ENCODE measurements at regions not wholly inside any gene's neighbourhood (a gene's known extent, or its start where the extent isn't known, plus 50 kb on each side); places are given as distances from the start of the nearest gene placed in this dataset.
"Not testable (repeated sequence)": the region's sequence is repeated elsewhere in the genome, so short reads cannot be mapped to it uniquely, and the experiment has no call there.

GRCh38 chr2:209141818-209142217 is 282.0 kb upstream of the MAP2 start:
- H3K79me1 ChIP-seq (ENCODE audit: insufficient read depth, low read depth, low read length, poor library complexity, severe bottlenecking): no peaks in the 10 kb centered on the region
- H4K20me1 ChIP-seq (ENCODE audit: control insufficient read depth, insufficient read depth, insufficient read length): no peaks in the 10 kb centered on the region
- H3K27ac ChIP-seq (ENCODE audit: insufficient read length, low read depth, low read length): no peak overlapping the region
- no peak overlapping the region for H2AFZ ChIP-seq (ENCODE audit: low read length)
- no CpG with 5 or more reads among the region's 1 CpG for WGBS (ENCODE audit: extremely low coverage, insufficient read length, low lambda C conversion rate)
- no peak overlapping the region for H4K5ac ChIP-seq (ENCODE audit: insufficient read length, low read depth, low read length)
- no peaks in the 10 kb centered on the region for H3K79me2 ChIP-seq (ENCODE audit: insufficient read depth, low read length)
- no peak for DNase-seq
- no peak overlapping the region for H2BK20ac ChIP-seq (ENCODE audit: low read depth, low read length, poor library complexity, severe bottlenecking)
- no peak overlapping the region for H2BK120ac ChIP-seq (ENCODE audit: low read depth, low read length, poor library complexity, severe bottlenecking)
- no peaks in the 10 kb centered on the region; the same call in 1 of the 2 replicates for H3K4me1 ChIP-seq (ENCODE audit: insufficient read depth, low read length)
- no peak overlapping the region for H2BK5ac ChIP-seq (ENCODE audit: insufficient read length, low read length)
- no peak overlapping the region for H3K4me2 ChIP-seq (ENCODE audit: insufficient read depth, insufficient read length, low read length)
- no peak overlapping the region for H3K4ac ChIP-seq (ENCODE audit: low read depth, low read length)
- H2BK12ac ChIP-seq (ENCODE audit: insufficient read length, low read depth, low read length): no peak overlapping the region
- Mint-ChIP-seq H3K9me3 (peaks cover 11 to 12% of the 10 kb centered on the region in 2 experiments), H3K27ac (no peak overlapping the region), H3K4me3 (no peak overlapping the region), H3K4me1 (peaks cover 54 to 69% of the 10 kb centered on the region in 2 experiments), H3K27me3 (ENCODE audit: low read depth) (peaks cover 6% of the 10 kb centered on the region), H3K36me3 (ENCODE audit: insufficient read depth in 1 of 3, low read depth in 3 of 3) (peaks cover 5 to 6% (median 6%) of the 10 kb centered on the region in 3 experiments; a peak in 4 of 7 replicates)
- H4K8ac ChIP-seq (replicated peaks; ENCODE audit: insufficient read length, low read depth, low read length): no peak overlapping the region
- no peak overlapping the region for H2BK15ac ChIP-seq (ENCODE audit: low read depth, low read length)
- no peak for TF ChIP-seq CTCF (conservative IDR thresholded peaks at IDR 0.05)
- no peak overlapping the region for H3K9ac ChIP-seq (ENCODE audit: extremely low read depth, insufficient read length, low read length)
- H2AK5ac ChIP-seq (ENCODE audit: insufficient read length, low read length): no peak overlapping the region
- no peak overlapping the region for H3T11ph ChIP-seq (ENCODE audit: low read length)
- H3K18ac ChIP-seq (ENCODE audit: insufficient read length, low read depth, low read length): no peak overlapping the region
- no peaks in the 10 kb centered on the region for H3K27me3 ChIP-seq (ENCODE audit: insufficient read depth, low read length)
- H3K56ac ChIP-seq (ENCODE audit: insufficient read length, low read depth, low read length): no peak overlapping the region
- H3K23me2 ChIP-seq (ENCODE audit: insufficient read length, low read depth, low read length, poor library complexity, severe bottlenecking): no peaks in the 10 kb centered on the region
- no peak overlapping the region for H3K23ac ChIP-seq (ENCODE audit: insufficient read length, low read depth, low read length)
- no peaks in the 10 kb centered on the region for H3K9me3 ChIP-seq (ENCODE audit: control insufficient read depth, low read depth, low read length)
- H3K14ac ChIP-seq (ENCODE audit: insufficient read depth, low read length): no peak overlapping the region
- H4K91ac ChIP-seq (ENCODE audit: insufficient read length, low read depth, low read length): no peak overlapping the region

GRCh38 chr2:209145220-209145691 is 278.6 kb upstream of the MAP2 start:
- peak; percentile 29 for DNase-seq
- peak overlapping the region in 2 of 3 experiments; percentile 68 to 74; a peak in 3 of 7 replicates for H3K27ac Mint-ChIP-seq
- H3K23me2 ChIP-seq (ENCODE audit: insufficient read length, low read depth, low read length, poor library complexity, severe bottlenecking); H4K5ac ChIP-seq (ENCODE audit: insufficient read length, low read depth, low read length); H3K4me1 ChIP-seq (ENCODE audit: insufficient read depth, low read length); H3K4ac ChIP-seq (ENCODE audit: low read depth, low read length); H3K36me3 Mint-ChIP-seq (ENCODE audit: insufficient read depth in 1 of 3, low read depth in 3 of 3); H3K27me3 Mint-ChIP-seq (ENCODE audit: low read depth); H4K20me1 ChIP-seq (ENCODE audit: control insufficient read depth, insufficient read depth, insufficient read length); H3K4me2 ChIP-seq (ENCODE audit: insufficient read depth, insufficient read length, low read length); H3K4me3 Mint-ChIP-seq; H3K14ac ChIP-seq (ENCODE audit: insufficient read depth, low read length); H3K56ac ChIP-seq (ENCODE audit: insufficient read length, low read depth, low read length); H2AK5ac ChIP-seq (ENCODE audit: insufficient read length, low read length); H3K9me3 ChIP-seq (ENCODE audit: control insufficient read depth, low read depth, low read length); H3T11ph ChIP-seq (ENCODE audit: low read length); H4K8ac ChIP-seq (replicated peaks; ENCODE audit: insufficient read length, low read depth, low read length); H2BK5ac ChIP-seq (ENCODE audit: insufficient read length, low read length); H3K27me3 ChIP-seq (ENCODE audit: insufficient read depth, low read length); H2BK20ac ChIP-seq (ENCODE audit: low read depth, low read length, poor library complexity, severe bottlenecking); H3K9ac ChIP-seq (ENCODE audit: extremely low read depth, insufficient read length, low read length); H2BK120ac ChIP-seq (ENCODE audit: low read depth, low read length, poor library complexity, severe bottlenecking); H3K27ac ChIP-seq (ENCODE audit: insufficient read length, low read depth, low read length); H2BK12ac ChIP-seq (ENCODE audit: insufficient read length, low read depth, low read length); H2AFZ ChIP-seq (ENCODE audit: low read length); H3K9me3 Mint-ChIP-seq; H3K23ac ChIP-seq (ENCODE audit: insufficient read length, low read depth, low read length); H3K79me1 ChIP-seq (ENCODE audit: insufficient read depth, low read depth, low read length, poor library complexity, severe bottlenecking); H4K91ac ChIP-seq (ENCODE audit: insufficient read length, low read depth, low read length); H3K18ac ChIP-seq (ENCODE audit: insufficient read length, low read depth, low read length); H2BK15ac ChIP-seq (ENCODE audit: low read depth, low read length); H3K79me2 ChIP-seq (ENCODE audit: insufficient read depth, low read length): not testable (repeated sequence)
- H3K4me1 Mint-ChIP-seq: peaks cover 39 to 55% of the 10 kb centered on the region in 2 experiments
- no CpG with 5 or more reads among the region's 30 CpGs for WGBS (ENCODE audit: extremely low coverage, insufficient read length, low lambda C conversion rate)

Measured in H9 (cell line).